GM12892 (cell line): ENCODE measurements at regions not wholly inside any gene's neighbourhood (a gene's known extent, or its start where the extent isn't known, plus 50 kb on each side); places are given as distances from the start of the nearest gene placed in this dataset.

Experiments used
- POLR2A ChIP-seq: IDR thresholded peaks from 2 replicates; pipeline ENCODE4 v1.6.1; 2011; ENCODE audit warnings: low read depth, low read length, control low read depth
- POLR2AphosphoS5 ChIP-seq: IDR thresholded peaks from 2 replicates; pipeline ENCODE4 v1.6.1; 2011; ENCODE audit warnings: low read depth, low read length, control low read depth
- TAF1 ChIP-seq: IDR thresholded peaks from 2 replicates; pipeline ENCODE4 v1.6.1; 2011; ENCODE audit warnings: low read depth, mild to moderate bottlenecking, control low read depth, low read length, borderline replicate concordance

- TF ChIP-seq POLR2AphosphoS5 (no peak), TAF1 (no peak), POLR2A (no peak)
These were observed 378.5 kb upstream of the ZFP42 start for GRCh38 chr4:187617113-187617512.
